IMR-90 (cell line): ENCODE measurements at regions not wholly inside any gene's neighbourhood (a gene's known extent, or its start where the extent isn't known, plus 50 kb on each side); places are given as distances from the start of the nearest gene placed in this dataset.

ENCODE experiments used
- BHLHE40 ChIP-seq: fragments of 150-350 bp; IDR thresholded peaks from 2 replicates; pipeline ENCODE4 v1.6.1; 2016; ENCODE audit warnings: mild to moderate bottlenecking, low read depth, low read length
- CEBPB ChIP-seq: IDR thresholded peaks from 2 replicates; pipeline ENCODE4 v1.6.1; 2012; ENCODE audit warnings: low read depth, low read length, improper control_type of control experiment
- MAFK ChIP-seq: IDR thresholded peaks from 2 replicates; pipeline ENCODE4 v1.6.1; 2012; ENCODE audit warnings: low read depth, low read length, improper control_type of control experiment
- MXI1 ChIP-seq: IDR thresholded peaks from 2 replicates; pipeline ENCODE4 v1.6.1; 2012; ENCODE audit warnings: low read depth, mild to moderate bottlenecking, low read length, moderate library complexity, borderline replicate concordance
- NFE2L2 ChIP-seq: fragments of 150-350 bp; IDR thresholded peaks from 2 replicates; pipeline ENCODE4 v1.6.1; 2016; ENCODE audit warnings: low read depth, mild to moderate bottlenecking, low read length
- POLR2A ChIP-seq: IDR thresholded peaks from 2 replicates; pipeline ENCODE4 v1.6.1; 2012; ENCODE audit warnings: mild to moderate bottlenecking, low read depth, low read length
- TF ChIP-seq, protein P1 (sequence below): conservative IDR thresholded peaks from 2 replicates; pipeline ENCODE4 v1.5.1; 2012; ENCODE audit warnings: mild to moderate bottlenecking, low read depth, low read length, improper control_type of control experiment
- TF ChIP-seq, protein P2 (sequence below): fragments of 150-350 bp; IDR thresholded peaks from 2 replicates; pipeline ENCODE4 v1.6.1; 2017; ENCODE audit warnings: mild to moderate bottlenecking, antibody characterized with exemption, low read length, low read depth

DNA sequence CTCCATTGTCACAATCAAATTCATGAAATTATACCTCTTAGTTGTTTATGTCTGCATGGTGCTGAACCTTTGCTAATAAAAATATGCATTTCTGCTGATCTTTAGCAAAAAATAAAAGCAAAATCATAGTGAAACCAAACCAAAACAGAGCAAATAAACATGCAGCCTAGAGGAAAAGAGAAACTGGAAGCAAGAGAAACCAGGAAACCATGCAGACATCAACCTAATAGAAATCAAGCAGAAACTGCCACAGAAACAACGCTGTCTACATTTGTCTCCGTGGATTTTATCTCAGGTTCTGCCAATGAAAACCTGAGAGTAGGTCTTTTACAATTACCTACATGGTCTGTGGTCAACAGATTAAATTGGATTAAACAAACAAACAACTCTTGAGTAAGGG, 173.7 kb downstream of the SYT10 start:
- TF ChIP-seq, protein P1, sequence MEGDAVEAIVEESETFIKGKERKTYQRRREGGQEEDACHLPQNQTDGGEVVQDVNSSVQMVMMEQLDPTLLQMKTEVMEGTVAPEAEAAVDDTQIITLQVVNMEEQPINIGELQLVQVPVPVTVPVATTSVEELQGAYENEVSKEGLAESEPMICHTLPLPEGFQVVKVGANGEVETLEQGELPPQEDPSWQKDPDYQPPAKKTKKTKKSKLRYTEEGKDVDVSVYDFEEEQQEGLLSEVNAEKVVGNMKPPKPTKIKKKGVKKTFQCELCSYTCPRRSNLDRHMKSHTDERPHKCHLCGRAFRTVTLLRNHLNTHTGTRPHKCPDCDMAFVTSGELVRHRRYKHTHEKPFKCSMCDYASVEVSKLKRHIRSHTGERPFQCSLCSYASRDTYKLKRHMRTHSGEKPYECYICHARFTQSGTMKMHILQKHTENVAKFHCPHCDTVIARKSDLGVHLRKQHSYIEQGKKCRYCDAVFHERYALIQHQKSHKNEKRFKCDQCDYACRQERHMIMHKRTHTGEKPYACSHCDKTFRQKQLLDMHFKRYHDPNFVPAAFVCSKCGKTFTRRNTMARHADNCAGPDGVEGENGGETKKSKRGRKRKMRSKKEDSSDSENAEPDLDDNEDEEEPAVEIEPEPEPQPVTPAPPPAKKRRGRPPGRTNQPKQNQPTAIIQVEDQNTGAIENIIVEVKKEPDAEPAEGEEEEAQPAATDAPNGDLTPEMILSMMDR: no peak
- no peak for TF ChIP-seq POLR2A
- no peak for TF ChIP-seq CEBPB
- TF ChIP-seq MXI1: no peak
- TF ChIP-seq, protein P2, sequence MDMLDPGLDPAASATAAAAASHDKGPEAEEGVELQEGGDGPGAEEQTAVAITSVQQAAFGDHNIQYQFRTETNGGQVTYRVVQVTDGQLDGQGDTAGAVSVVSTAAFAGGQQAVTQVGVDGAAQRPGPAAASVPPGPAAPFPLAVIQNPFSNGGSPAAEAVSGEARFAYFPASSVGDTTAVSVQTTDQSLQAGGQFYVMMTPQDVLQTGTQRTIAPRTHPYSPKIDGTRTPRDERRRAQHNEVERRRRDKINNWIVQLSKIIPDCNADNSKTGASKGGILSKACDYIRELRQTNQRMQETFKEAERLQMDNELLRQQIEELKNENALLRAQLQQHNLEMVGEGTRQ: no peak
- no peak for TF ChIP-seq MAFK
- TF ChIP-seq NFE2L2: no peak
- TF ChIP-seq BHLHE40: no peak
